ENCODE measurements at regions not wholly inside any gene's neighbourhood (a gene's known extent, or its start where the extent isn't known, plus 50 kb on each side); places are given as distances from the start of the nearest gene placed in this dataset.

DNA sequence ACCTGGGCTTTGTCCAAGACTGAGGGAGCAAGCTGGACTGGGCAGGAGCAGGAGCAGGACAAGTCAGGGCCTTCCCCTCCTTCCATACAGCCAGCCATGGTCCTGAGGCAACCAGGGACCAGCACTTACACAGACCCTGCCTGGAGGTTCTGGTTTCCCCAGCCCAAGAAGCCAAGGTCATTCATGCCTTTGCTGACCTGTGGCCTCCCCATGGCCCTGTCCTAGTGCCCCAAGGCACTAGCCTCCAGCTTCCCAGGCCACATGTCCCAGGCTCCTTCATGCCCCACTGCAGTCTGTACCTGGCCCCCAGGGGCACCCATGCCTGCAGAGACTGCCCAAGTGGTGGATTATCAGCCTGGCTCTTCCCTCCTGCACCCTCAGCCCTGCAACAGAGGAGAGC lies 243.9 kb downstream of the TOMM20 start:
- TF ChIP-seq REST (IDR thresholded peaks at IDR 0.05; ENCODE audit: insufficient read depth in 1 of 2, low read depth in 2 of 2, low read length in 1 of 2), result no peak
- TF ChIP-seq, protein P1, sequence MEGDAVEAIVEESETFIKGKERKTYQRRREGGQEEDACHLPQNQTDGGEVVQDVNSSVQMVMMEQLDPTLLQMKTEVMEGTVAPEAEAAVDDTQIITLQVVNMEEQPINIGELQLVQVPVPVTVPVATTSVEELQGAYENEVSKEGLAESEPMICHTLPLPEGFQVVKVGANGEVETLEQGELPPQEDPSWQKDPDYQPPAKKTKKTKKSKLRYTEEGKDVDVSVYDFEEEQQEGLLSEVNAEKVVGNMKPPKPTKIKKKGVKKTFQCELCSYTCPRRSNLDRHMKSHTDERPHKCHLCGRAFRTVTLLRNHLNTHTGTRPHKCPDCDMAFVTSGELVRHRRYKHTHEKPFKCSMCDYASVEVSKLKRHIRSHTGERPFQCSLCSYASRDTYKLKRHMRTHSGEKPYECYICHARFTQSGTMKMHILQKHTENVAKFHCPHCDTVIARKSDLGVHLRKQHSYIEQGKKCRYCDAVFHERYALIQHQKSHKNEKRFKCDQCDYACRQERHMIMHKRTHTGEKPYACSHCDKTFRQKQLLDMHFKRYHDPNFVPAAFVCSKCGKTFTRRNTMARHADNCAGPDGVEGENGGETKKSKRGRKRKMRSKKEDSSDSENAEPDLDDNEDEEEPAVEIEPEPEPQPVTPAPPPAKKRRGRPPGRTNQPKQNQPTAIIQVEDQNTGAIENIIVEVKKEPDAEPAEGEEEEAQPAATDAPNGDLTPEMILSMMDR (IDR thresholded peaks at IDR 0.05), result no peak
- no peak for TF ChIP-seq TCF7L2 (IDR thresholded peaks at IDR 0.05; ENCODE audit: low read depth, low read length)
- TF ChIP-seq POLR2AphosphoS5 (IDR thresholded peaks at IDR 0.05; ENCODE audit: low read depth, low read length), result no peak
- TF ChIP-seq SIN3A (IDR thresholded peaks at IDR 0.05; ENCODE audit: borderline replicate concordance, insufficient read depth, low read depth, low read length), result no peak
- Histone ChIP-seq H3K36me3 (ENCODE audit: control insufficient read depth, insufficient read depth, low read length) (no peaks in the 10 kb centered on the region), H3K9me3 (ENCODE audit: control insufficient read depth, insufficient read depth, low read depth, low read length) (no peaks in the 10 kb centered on the region), H3K4me1 (ENCODE audit: control insufficient read depth, insufficient read depth, low read length) (0 out of 2 replicates have a peak, but pooled peaks cover 4% of the 10 kb centered on the region), H3K27ac (ENCODE audit: low read length) (peak overlapping the region; percentile 31), H3K4me3 (ENCODE audit: low read depth in 2 of 2, low read length in 2 of 2) (no peak overlapping the region), H3K27me3 (ENCODE audit: control insufficient read depth, insufficient read depth, low read length) (no peaks in the 10 kb centered on the region)
- intact Hi-C loops (cut with micrococcal nuclease; ENCODE audit: unreplicated experiment), result no loop called here
- ChIA-PET POLR2A (no interaction called here), CTCF (no interaction called here)
- ATAC-seq (peak; percentile 41; the same call in 1 of the 2 replicates), DNase-seq (ENCODE audit: low read depth, low spot score) (no peak)
- no TSS peak for BruUV-seq (replicated peaks)
- in situ Hi-C loops (cut with HindIII; ENCODE audit: low pct_unique_long_range_greater_than_20kb, low sequenced_read_pairs), result no loop called here

- in situ Hi-C loops (cut with HindIII; ENCODE audit: low pct_unique_long_range_greater_than_20kb, low sequenced_read_pairs), result no loop called here
- CTCF ChIA-PET, result no interaction called here
Measured at GRCh38 chr1:234884006-234884405, 244.6 kb downstream of the TOMM20 start.

More at GRCh38 chr1:234884006-234884405, 244.6 kb downstream of the TOMM20 start:
- Histone ChIP-seq H3K27me3 (ENCODE audit: control insufficient read depth, insufficient read depth, low read length) (no peaks in the 10 kb centered on the region), H3K4me1 (ENCODE audit: control insufficient read depth, insufficient read depth, low read length) (0 out of 2 replicates have a peak, but pooled peaks cover 4% of the 10 kb centered on the region), H3K36me3 (ENCODE audit: control insufficient read depth, insufficient read depth, low read length) (no peaks in the 10 kb centered on the region), H3K4me3 (ENCODE audit: low read depth in 2 of 2, low read length in 2 of 2) (no peak overlapping the region), H3K9me3 (ENCODE audit: control insufficient read depth, insufficient read depth, low read depth, low read length) (no peaks in the 10 kb centered on the region), H3K27ac (ENCODE audit: low read length) (peak overlapping the region; percentile 31)
- DNase-seq (ENCODE audit: low read depth, low spot score) (no peak), ATAC-seq (no peak)
- TF ChIP-seq TCF7L2 (IDR thresholded peaks at IDR 0.05; ENCODE audit: low read depth, low read length) (no peak), POLR2AphosphoS5 (IDR thresholded peaks at IDR 0.05; ENCODE audit: low read depth, low read length) (no peak), SIN3A (IDR thresholded peaks at IDR 0.05; ENCODE audit: borderline replicate concordance, insufficient read depth, low read depth, low read length) (no peak), REST (IDR thresholded peaks at IDR 0.05; ENCODE audit: insufficient read depth in 1 of 2, low read depth in 2 of 2, low read length in 1 of 2) (no peak)
- TF ChIP-seq, protein P1 (IDR thresholded peaks at IDR 0.05), result no peak
- BruUV-seq (replicated peaks), result no TSS peak
- POLR2A ChIA-PET, result no interaction called here
- intact Hi-C loops (cut with micrococcal nuclease; ENCODE audit: unreplicated experiment), result no loop called here

Measured in Panc1 (cell line).